ENCODE measurements at regions not wholly inside any gene's neighbourhood (a gene's known extent, or its start where the extent isn't known, plus 50 kb on each side); places are given as distances from the start of the nearest gene placed in this dataset.
"Not testable (repeated sequence)": the region's sequence is repeated elsewhere in the genome, so short reads cannot be mapped to it uniquely, and the experiment has no call there.

GRCh38 chr18:47727409-47727808 lies 203.1 kb downstream of the SMAD2 start:
- DNase-seq, result no peak

- DNase-seq, result no peak
These were observed 203.9 kb downstream of the SMAD2 start for GRCh38 chr18:47726550-47726949.

GRCh38 chr18:47725656-47726055 lies 204.8 kb downstream of the SMAD2 start:
- no peak for DNase-seq

GRCh38 chr18:47724186-47724975 lies 206.1 kb downstream of the SMAD2 start:
- no peak for DNase-seq

- DNase-seq, result no peak
These were observed 208.6 kb downstream of the SMAD2 start for GRCh38 chr18:47721876-47722275.

- DNase-seq, result no peak
These were observed 209.7 kb downstream of the SMAD2 start for GRCh38 chr18:47720741-47721140.

- DNase-seq, result no peak
These were observed 211.2 kb downstream of the SMAD2 start for GRCh38 chr18:47719096-47719780.

- DNase-seq, result no peak
These were observed 211.8 kb downstream of the SMAD2 start for GRCh38 chr18:47718646-47719045.

- no peak for DNase-seq
These were observed 213.2 kb downstream of the SMAD2 start for GRCh38 chr18:47717257-47717656.

GRCh38 chr18:47716632-47717185 lies 213.8 kb downstream of the SMAD2 start:
- no peak for DNase-seq

- no peak for DNase-seq
These were observed 220.0 kb downstream of the SMAD2 start for GRCh38 chr18:47710451-47710850.

GRCh38 chr18:47709556-47709955 lies 220.9 kb downstream of the SMAD2 start:
- no peak for DNase-seq

- no peak for DNase-seq
These were observed 222.3 kb downstream of the SMAD2 start for GRCh38 chr18:47708206-47708605.

GRCh38 chr18:47701134-47701533 lies 229.3 kb downstream of the SMAD2 start:
- no peak for DNase-seq

- no peak for DNase-seq
These were observed 233.6 kb downstream of the SMAD2 start for GRCh38 chr18:47696870-47697269.

GRCh38 chr18:47691611-47692010 lies 238.8 kb downstream of the SMAD2 start:
- DNase-seq, result no peak

- DNase-seq, result not testable (repeated sequence)
These were observed 239.7 kb downstream of the SMAD2 start for GRCh38 chr18:47690778-47691177.

- no peak for DNase-seq
These were observed 241.1 kb downstream of the SMAD2 start for GRCh38 chr18:47689371-47689770.

- no peak for DNase-seq
These were observed 243.7 kb downstream of the SMAD2 start for GRCh38 chr18:47686806-47687205.

- no peak for DNase-seq
These were observed 246.7 kb downstream of the SMAD2 start for GRCh38 chr18:47683774-47684173.

GRCh38 chr18:47682876-47683275 lies 247.6 kb downstream of the SMAD2 start:
- DNase-seq, result no peak

- DNase-seq, result no peak
These were observed 250.0 kb downstream of the SMAD2 start for GRCh38 chr18:47680488-47680887.

- no peak for DNase-seq
These were observed 250.6 kb downstream of the SMAD2 start for GRCh38 chr18:47679864-47680263.

- DNase-seq, result no peak
These were observed 252.5 kb downstream of the SMAD2 start for GRCh38 chr18:47677952-47678351.

All from bone marrow (tissue), 2 donors.